ENCODE measurements at regions not wholly inside any gene's neighbourhood (a gene's known extent, or its start where the extent isn't known, plus 50 kb on each side); places are given as distances from the start of the nearest gene placed in this dataset.

- Histone ChIP-seq H3K9ac (ENCODE audit: low read depth, low read length) (no peak overlapping the region), H3K27me3 (ENCODE audit: control insufficient read depth, insufficient read depth, low read length) (no peaks in the 10 kb centered on the region), H3K4me1 (ENCODE audit: control insufficient read depth, insufficient read depth, low read length) (no peaks in the 10 kb centered on the region), H3K4me3 (ENCODE audit: low read depth, low read length) (no peak overlapping the region), H3K36me3 (ENCODE audit: control insufficient read depth, insufficient read depth, low read length) (no peaks in the 10 kb centered on the region), H3K9me3 (ENCODE audit: control insufficient read depth, insufficient read depth, low read length) (no peaks in the 10 kb centered on the region)
Observed at GRCh38 chr2:226411727-226412360, 387.8 kb downstream of the IRS1 start.

- H3K4me3 ChIP-seq (ENCODE audit: low read depth, low read length): no peak overlapping the region
- H3K36me3 ChIP-seq (ENCODE audit: control insufficient read depth, insufficient read depth, low read length): no peaks in the 10 kb centered on the region
- no peaks in the 10 kb centered on the region for H3K27me3 ChIP-seq (ENCODE audit: control insufficient read depth, insufficient read depth, low read length)
- no peak overlapping the region for H3K9ac ChIP-seq (ENCODE audit: low read depth, low read length)
- H3K4me1 ChIP-seq (ENCODE audit: control insufficient read depth, insufficient read depth, low read length): no peaks in the 10 kb centered on the region
- H3K9me3 ChIP-seq (ENCODE audit: control insufficient read depth, insufficient read depth, low read length): no peaks in the 10 kb centered on the region
Observed at GRCh38 chr2:226411205-226411604, 388.4 kb downstream of the IRS1 start.

GRCh38 chr2:226410247-226410835 is 389.3 kb downstream of the IRS1 start:
- H3K9me3 ChIP-seq (ENCODE audit: control insufficient read depth, insufficient read depth, low read length): no peaks in the 10 kb centered on the region

GRCh38 chr2:226409134-226409533 is 390.5 kb downstream of the IRS1 start:
- H3K27me3 ChIP-seq (ENCODE audit: control insufficient read depth, insufficient read depth, low read length): no peaks in the 10 kb centered on the region
- no peaks in the 10 kb centered on the region for H3K9me3 ChIP-seq (ENCODE audit: control insufficient read depth, insufficient read depth, low read length)
- no peak overlapping the region for H3K4me3 ChIP-seq (ENCODE audit: low read depth, low read length)
- no peaks in the 10 kb centered on the region for H3K4me1 ChIP-seq (ENCODE audit: control insufficient read depth, insufficient read depth, low read length)
- H3K9ac ChIP-seq (ENCODE audit: low read depth, low read length): no peak overlapping the region
- H3K36me3 ChIP-seq (ENCODE audit: control insufficient read depth, insufficient read depth, low read length): no peaks in the 10 kb centered on the region

More at GRCh38 chr2:226410247-226410835, 389.3 kb downstream of the IRS1 start:
- Histone ChIP-seq H3K4me1 (ENCODE audit: control insufficient read depth, insufficient read depth, low read length) (no peaks in the 10 kb centered on the region), H3K9ac (ENCODE audit: low read depth, low read length) (no peak overlapping the region), H3K4me3 (ENCODE audit: low read depth, low read length) (no peak overlapping the region), H3K27me3 (ENCODE audit: control insufficient read depth, insufficient read depth, low read length) (no peaks in the 10 kb centered on the region), H3K36me3 (ENCODE audit: control insufficient read depth, insufficient read depth, low read length) (no peaks in the 10 kb centered on the region)

GRCh38 chr2:226408141-226408540 is 391.5 kb downstream of the IRS1 start:
- Histone ChIP-seq H3K4me1 (ENCODE audit: control insufficient read depth, insufficient read depth, low read length) (no peaks in the 10 kb centered on the region), H3K4me3 (ENCODE audit: low read depth, low read length) (no peak overlapping the region), H3K9ac (ENCODE audit: low read depth, low read length) (no peak overlapping the region), H3K36me3 (ENCODE audit: control insufficient read depth, insufficient read depth, low read length) (no peaks in the 10 kb centered on the region), H3K27me3 (ENCODE audit: control insufficient read depth, insufficient read depth, low read length) (no peaks in the 10 kb centered on the region), H3K9me3 (ENCODE audit: control insufficient read depth, insufficient read depth, low read length) (no peaks in the 10 kb centered on the region)

- no peak overlapping the region for H3K4me3 ChIP-seq (ENCODE audit: low read depth, low read length)
- no peaks in the 10 kb centered on the region for H3K9me3 ChIP-seq (ENCODE audit: control insufficient read depth, insufficient read depth, low read length)
- no peaks in the 10 kb centered on the region for H3K27me3 ChIP-seq (ENCODE audit: control insufficient read depth, insufficient read depth, low read length)
- H3K36me3 ChIP-seq (ENCODE audit: control insufficient read depth, insufficient read depth, low read length): no peaks in the 10 kb centered on the region
- H3K9ac ChIP-seq (ENCODE audit: low read depth, low read length): no peak overlapping the region
- no peaks in the 10 kb centered on the region for H3K4me1 ChIP-seq (ENCODE audit: control insufficient read depth, insufficient read depth, low read length)
Observed at GRCh38 chr2:226407135-226407534, 392.5 kb downstream of the IRS1 start.

GRCh38 chr2:226405465-226405864 is 394.2 kb downstream of the IRS1 start:
- Histone ChIP-seq H3K4me1 (ENCODE audit: control insufficient read depth, insufficient read depth, low read length) (no peaks in the 10 kb centered on the region), H3K27me3 (ENCODE audit: control insufficient read depth, insufficient read depth, low read length) (no peaks in the 10 kb centered on the region), H3K36me3 (ENCODE audit: control insufficient read depth, insufficient read depth, low read length) (no peaks in the 10 kb centered on the region), H3K9ac (ENCODE audit: low read depth, low read length) (no peak overlapping the region), H3K9me3 (ENCODE audit: control insufficient read depth, insufficient read depth, low read length) (no peaks in the 10 kb centered on the region), H3K4me3 (ENCODE audit: low read depth, low read length) (no peak overlapping the region)

GRCh38 chr2:226403369-226403768 is 396.3 kb downstream of the IRS1 start:
- Histone ChIP-seq H3K9ac (ENCODE audit: low read depth, low read length) (no peak overlapping the region), H3K36me3 (ENCODE audit: control insufficient read depth, insufficient read depth, low read length) (no peaks in the 10 kb centered on the region), H3K4me3 (ENCODE audit: low read depth, low read length) (no peak overlapping the region), H3K4me1 (ENCODE audit: control insufficient read depth, insufficient read depth, low read length) (no peaks in the 10 kb centered on the region), H3K27me3 (ENCODE audit: control insufficient read depth, insufficient read depth, low read length) (no peaks in the 10 kb centered on the region), H3K9me3 (ENCODE audit: control insufficient read depth, insufficient read depth, low read length) (no peaks in the 10 kb centered on the region)

- H3K9ac ChIP-seq (ENCODE audit: low read depth, low read length): no peak overlapping the region
- no peaks in the 10 kb centered on the region for H3K4me1 ChIP-seq (ENCODE audit: control insufficient read depth, insufficient read depth, low read length)
- no peak overlapping the region for H3K4me3 ChIP-seq (ENCODE audit: low read depth, low read length)
- H3K36me3 ChIP-seq (ENCODE audit: control insufficient read depth, insufficient read depth, low read length): no peaks in the 10 kb centered on the region
- no peaks in the 10 kb centered on the region for H3K9me3 ChIP-seq (ENCODE audit: control insufficient read depth, insufficient read depth, low read length)
- H3K27me3 ChIP-seq (ENCODE audit: control insufficient read depth, insufficient read depth, low read length): no peaks in the 10 kb centered on the region
Observed at GRCh38 chr2:226399006-226399405, 400.6 kb downstream of the IRS1 start.

GRCh38 chr2:226398580-226398979 is 401.0 kb downstream of the IRS1 start:
- H3K27me3 ChIP-seq (ENCODE audit: control insufficient read depth, insufficient read depth, low read length): no peaks in the 10 kb centered on the region
- no peaks in the 10 kb centered on the region for H3K9me3 ChIP-seq (ENCODE audit: control insufficient read depth, insufficient read depth, low read length)
- H3K36me3 ChIP-seq (ENCODE audit: control insufficient read depth, insufficient read depth, low read length): no peaks in the 10 kb centered on the region
- no peak overlapping the region for H3K9ac ChIP-seq (ENCODE audit: low read depth, low read length)
- no peaks in the 10 kb centered on the region for H3K4me1 ChIP-seq (ENCODE audit: control insufficient read depth, insufficient read depth, low read length)
- no peak overlapping the region for H3K4me3 ChIP-seq (ENCODE audit: low read depth, low read length)

GRCh38 chr2:226396541-226396940 is 403.1 kb downstream of the IRS1 start:
- Histone ChIP-seq H3K9ac (ENCODE audit: low read depth, low read length) (no peak overlapping the region), H3K36me3 (ENCODE audit: control insufficient read depth, insufficient read depth, low read length) (no peaks in the 10 kb centered on the region), H3K27me3 (ENCODE audit: control insufficient read depth, insufficient read depth, low read length) (no peaks in the 10 kb centered on the region)

GRCh38 chr2:226387499-226387942 is 412.1 kb downstream of the IRS1 start:
- Histone ChIP-seq H3K36me3 (ENCODE audit: control insufficient read depth, insufficient read depth, low read length) (no peaks in the 10 kb centered on the region), H3K27me3 (ENCODE audit: control insufficient read depth, insufficient read depth, low read length) (no peaks in the 10 kb centered on the region), H3K9ac (ENCODE audit: low read depth, low read length) (no peak overlapping the region), H3K4me3 (ENCODE audit: low read depth, low read length) (no peak overlapping the region), H3K9me3 (ENCODE audit: control insufficient read depth, insufficient read depth, low read length) (no peaks in the 10 kb centered on the region), H3K4me1 (ENCODE audit: control insufficient read depth, insufficient read depth, low read length) (no peaks in the 10 kb centered on the region)

More at GRCh38 chr2:226396541-226396940, 403.1 kb downstream of the IRS1 start:
- no peaks in the 10 kb centered on the region for H3K4me1 ChIP-seq (ENCODE audit: control insufficient read depth, insufficient read depth, low read length)
- H3K9me3 ChIP-seq (ENCODE audit: control insufficient read depth, insufficient read depth, low read length): no peaks in the 10 kb centered on the region
- H3K4me3 ChIP-seq (ENCODE audit: low read depth, low read length): no peak overlapping the region

Data from iPS-15b (cell line).